Urothelium cell line (cell line): ENCODE measurements at regions not wholly inside any gene's neighbourhood (a gene's known extent, or its start where the extent isn't known, plus 50 kb on each side); places are given as distances from the start of the nearest gene placed in this dataset.

ENCODE experiments used
- DNase-seq: peaks from one replicate; pipeline ENCODE4 v3.0.0; 2011; ENCODE audit warnings: low spot score, mixed read lengths
- FAIRE-seq: peaks from 2 replicates; lab custom pipeline; 2011; peaks lifted over from hg19 to GRCh38; lab: Jason Lieb, UNC

DNA sequence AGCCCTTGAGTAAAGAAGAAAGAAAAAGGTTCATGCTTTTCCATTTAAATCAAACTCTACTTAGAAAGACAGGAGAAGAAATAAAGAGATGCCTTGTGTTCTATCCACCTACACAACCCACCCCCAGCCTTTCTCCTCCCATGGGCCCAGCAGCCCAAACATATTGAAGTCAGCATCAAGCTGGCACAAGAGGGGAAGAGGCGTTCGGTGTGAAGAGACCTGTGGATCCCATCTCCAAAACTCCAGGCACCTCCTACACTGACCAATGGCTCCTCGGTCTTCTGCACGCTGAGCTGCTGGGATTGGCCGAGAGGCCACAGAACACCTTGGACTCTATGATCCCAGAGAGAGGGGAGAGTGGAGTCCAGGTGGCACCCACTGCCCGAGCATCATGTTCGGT lies 66.0 kb upstream of the CELF2 start:
- DNase-seq (no peak), FAIRE-seq (no peak)

DNA sequence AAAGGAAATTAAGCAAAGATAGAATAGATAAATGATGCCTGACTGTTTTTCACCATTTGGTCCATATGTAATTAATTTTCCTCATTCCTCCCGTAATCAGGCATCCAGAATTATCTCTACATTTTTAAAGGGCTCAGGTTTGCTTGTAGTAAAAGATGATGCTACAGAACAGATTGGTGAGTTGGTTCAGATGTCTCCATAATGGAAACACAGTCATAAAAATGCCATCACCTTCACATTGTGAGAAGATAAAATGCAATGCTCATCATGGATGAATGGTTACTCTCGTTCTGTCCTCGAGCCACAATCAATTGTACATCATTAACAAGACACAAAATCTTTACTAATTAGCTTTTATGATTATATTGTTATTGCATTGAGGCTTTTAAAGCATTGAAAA lies 64.9 kb upstream of the CELF2 start:
- FAIRE-seq (no peak), DNase-seq (no peak)

DNA sequence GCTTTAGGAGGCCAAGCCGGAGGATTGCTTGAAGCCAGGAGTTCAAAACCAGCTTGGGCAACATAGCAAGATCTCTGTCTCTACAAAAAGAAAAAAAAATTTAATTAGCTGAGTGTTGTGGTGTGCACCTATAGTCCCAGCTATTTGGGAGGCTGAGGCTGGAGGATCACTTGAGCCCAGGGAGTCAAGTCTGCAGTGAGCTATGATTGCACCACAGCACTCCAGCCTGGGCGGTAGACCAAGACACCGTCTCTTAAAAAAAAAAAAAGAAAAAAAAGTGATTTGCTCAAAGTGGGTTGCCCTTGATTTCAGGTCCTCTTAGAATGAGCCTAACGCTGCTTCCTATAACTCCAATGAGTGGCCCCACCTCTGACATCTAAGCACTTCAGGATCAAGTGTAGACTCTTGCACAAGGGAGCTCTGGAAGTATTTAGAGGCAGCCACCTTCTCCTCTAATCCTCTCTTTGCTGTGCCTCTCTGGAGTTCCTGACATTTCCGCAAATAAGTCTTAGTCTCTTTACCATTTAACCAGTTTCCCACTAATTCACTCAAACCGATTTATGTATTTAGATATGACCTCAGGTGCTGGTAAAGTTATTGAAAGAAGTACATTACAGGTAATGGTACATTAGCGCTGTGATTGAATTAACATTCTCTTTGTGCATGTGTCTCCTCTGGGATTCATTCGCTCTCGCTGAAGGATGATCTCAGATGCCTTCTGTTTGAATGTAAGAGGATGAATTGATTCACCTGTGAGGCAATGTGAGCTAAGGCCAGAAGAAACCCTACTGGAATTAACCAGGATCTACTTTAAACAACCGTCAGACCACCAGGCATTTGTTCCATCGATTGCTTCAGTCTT lies 60.8 kb upstream of the CELF2 start:
- no peak for DNase-seq
- no peak for FAIRE-seq

DNA sequence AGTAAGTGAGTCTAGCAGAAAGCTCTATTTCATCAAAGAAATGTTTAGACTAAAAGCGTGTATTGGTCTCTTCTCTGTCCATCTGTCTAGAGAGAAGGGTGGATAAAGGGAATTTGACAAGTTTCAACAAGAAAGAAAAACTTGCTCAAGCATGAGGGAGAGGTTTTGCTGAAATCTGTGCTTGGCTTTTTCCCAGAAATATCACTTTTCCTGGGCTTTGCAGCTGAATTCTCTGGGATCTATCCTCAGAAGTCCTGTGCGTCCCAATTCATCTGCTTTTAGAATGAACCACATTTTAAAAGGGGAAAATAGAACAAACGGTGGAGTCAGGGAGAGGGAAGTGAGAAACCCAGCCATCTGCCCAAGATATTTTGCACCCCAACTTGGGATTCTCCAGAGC lies 59.6 kb upstream of the CELF2 start:
- no peak for FAIRE-seq
- DNase-seq: no peak

- DNase-seq: no peak
- no peak for FAIRE-seq
Measured at GRCh38 chr10:10959666-10960065, 58.0 kb upstream of the CELF2 start.

GRCh38 chr10:10960534-10960933 lies 57.1 kb upstream of the CELF2 start:
- no peak for FAIRE-seq
- DNase-seq: no peak

- FAIRE-seq (no peak), DNase-seq (no peak)
Measured at GRCh38 chr10:10961072-10961471, 56.6 kb upstream of the CELF2 start.

DNA sequence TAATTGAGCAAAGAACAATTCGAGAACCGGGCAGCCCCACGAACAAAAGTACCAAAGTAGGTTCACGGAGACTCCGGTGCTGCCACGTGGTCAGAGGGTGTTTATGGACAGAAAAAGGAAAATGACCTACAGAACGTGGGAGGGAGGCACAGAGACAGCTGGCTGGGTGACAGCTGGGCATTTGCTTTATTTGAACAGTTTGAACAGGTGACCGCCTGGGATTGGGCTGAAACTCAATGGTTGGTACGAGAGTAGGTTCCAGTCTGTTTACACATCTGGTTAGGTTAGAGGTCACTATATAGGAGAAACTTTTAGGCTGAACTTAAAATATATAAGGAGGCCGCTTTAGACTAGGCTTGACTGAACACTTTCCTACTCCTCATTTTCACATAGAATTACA lies 50.6 kb upstream of the CELF2 start:
- DNase-seq (no peak), FAIRE-seq (no peak)

DNA sequence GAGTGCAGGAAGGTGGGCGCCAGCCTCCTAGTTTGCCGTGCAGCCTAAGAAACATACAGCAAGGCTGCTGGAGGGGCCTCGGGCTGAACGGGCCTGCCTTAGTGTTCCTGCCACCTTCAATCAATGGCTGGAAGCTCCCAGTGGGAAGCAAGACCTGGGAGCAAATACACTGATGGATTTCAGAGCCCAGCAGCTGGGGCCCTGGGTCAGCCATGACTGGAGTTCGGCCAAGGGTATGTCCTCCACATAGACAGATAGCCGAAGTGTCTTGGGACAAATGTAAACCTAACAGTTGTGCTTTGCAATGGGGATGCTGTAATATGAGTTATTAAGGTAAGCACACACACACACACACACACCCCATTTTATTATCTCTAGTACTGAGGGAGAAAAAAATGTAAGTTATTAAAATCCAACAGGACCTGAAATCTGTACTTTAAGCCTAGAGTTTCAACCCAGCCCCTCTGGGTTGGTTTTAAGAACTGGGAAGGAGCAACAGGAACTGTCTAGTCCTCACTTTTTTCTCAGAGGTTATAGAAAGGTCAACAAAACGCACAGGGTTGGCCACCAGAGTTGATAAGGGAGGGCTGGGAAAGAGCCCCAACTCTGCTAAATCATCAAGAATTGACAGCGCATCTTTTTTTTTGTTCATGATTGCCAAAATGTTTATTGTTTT lies 50.0 kb upstream of the CELF2 start:
- DNase-seq: no peak
- FAIRE-seq: no peak
